A673 (cell line): ENCODE measurements at regions not wholly inside any gene's neighbourhood (a gene's known extent, or its start where the extent isn't known, plus 50 kb on each side); places are given as distances from the start of the nearest gene placed in this dataset.

Experiments
- BruUV-seq: library from RNA; stranded (reverse); fragments of 400-500 nt; replicated peaks from 2 replicates; lab custom pipeline; 2021; lab: Mats Ljungman, UMichigan
- CTCF ChIA-PET: fragments of 300-600 bp; sonication (Branson Sonifier 250); formaldehyde crosslinking; loops from one replicate; lab custom pipeline; 2022; ENCODE audit warnings: antibody characterized with exemption; lab: Charles Lee
- POLR2A ChIA-PET: fragments of 300-600 bp; sonication (Branson Sonifier 250); formaldehyde crosslinking; loops from one replicate; lab custom pipeline; 2022; ENCODE audit warnings: antibody characterized with exemption; ENCODE audit not compliant: low non-redundant PET; lab: Charles Lee
- DNase-seq: peaks from one replicate; pipeline ENCODE4 v3.0.0-alpha.2; 2015; ENCODE audit warnings: low spot score
- H3K27ac ChIP-seq: fragments of 200-600 bp; sonication (generic); 2 replicates; pipeline ENCODE4 v1.5.1; 2016; ENCODE audit warnings: mixed run types, low read depth, mild to moderate bottlenecking, mixed read lengths, antibody characterized with exemption, low read length; ENCODE audit not compliant: poor library complexity, severe bottlenecking
- H3K27me3 ChIP-seq: fragments of 200-600 bp; sonication (generic); replicated peaks from 2 replicates; pipeline ENCODE4 v1.6.1; 2017; ENCODE audit warnings: mixed run types, low read depth, mild to moderate bottlenecking, mixed read lengths, antibody characterized with exemption, low read length; ENCODE audit not compliant: insufficient read depth, poor library complexity
- H3K36me3 ChIP-seq: fragments of 200-600 bp; sonication (generic); 2 replicates; pipeline ENCODE4 v1.6.1; 2016; ENCODE audit warnings: mixed run types, mild to moderate bottlenecking, mixed read lengths, antibody characterized with exemption, low read length; ENCODE audit not compliant: insufficient read depth, poor library complexity, severe bottlenecking
- H3K4me1 ChIP-seq: fragments of 200-600 bp; sonication (generic); 2 replicates; pipeline ENCODE4 v1.6.1; 2017; ENCODE audit warnings: mixed run types, mild to moderate bottlenecking, mixed read lengths, antibody characterized with exemption, low read length; ENCODE audit not compliant: insufficient read depth, poor library complexity, severe bottlenecking
- H3K4me3 ChIP-seq: fragments of 200-600 bp; sonication (generic); 2 replicates; pipeline ENCODE4 v1.5.1; 2016; ENCODE audit warnings: low read depth, mixed run types, mild to moderate bottlenecking, mixed read lengths, low read length; ENCODE audit not compliant: poor library complexity, severe bottlenecking
- H3K9me3 ChIP-seq: fragments of 200-600 bp; sonication (generic); 2 replicates; pipeline ENCODE4 v1.6.1; 2016; ENCODE audit warnings: mixed run types, low read depth, mild to moderate bottlenecking, mixed read lengths, antibody characterized with exemption, low read length; ENCODE audit not compliant: poor library complexity, severe bottlenecking
- EZH2 ChIP-seq: fragments of 200-600 bp; sonication (generic); IDR thresholded peaks from 2 replicates; pipeline ENCODE4 v1.6.1; 2017; ENCODE audit warnings: borderline replicate concordance, low read depth, mild to moderate bottlenecking, mixed read lengths, antibody characterized with exemption, low read length; ENCODE audit not compliant: poor library complexity, severe bottlenecking
- intact Hi-C: fragments of 100-400 bp; cut with micrococcal nuclease; formaldehyde crosslinking; loops from one replicate; pipeline ENCODE4 v1.10.0; 2022; ENCODE audit not compliant: unreplicated experiment
- TF ChIP-seq, protein P1 (sequence below): fragments of 300-800, 200-600 bp; sonication (generic); conservative IDR thresholded peaks from 2 replicates; pipeline ENCODE4 v1.5.1; 2017; ENCODE audit warnings: low read depth, mild to moderate bottlenecking, antibody characterized with exemption, low read length, moderate library complexity, mixed read lengths

- POLR2A ChIA-PET = no interaction called here
- Histone ChIP-seq H3K27ac (no peak overlapping the region), H3K27me3 (peaks cover 6% of the 10 kb centered on the region), H3K4me3 (no peak overlapping the region), H3K4me1 (no peaks in the 10 kb centered on the region), H3K36me3 (no peaks in the 10 kb centered on the region), H3K9me3 (no peaks in the 10 kb centered on the region)
- CTCF ChIA-PET = no interaction called here
- TF ChIP-seq, protein P1, sequence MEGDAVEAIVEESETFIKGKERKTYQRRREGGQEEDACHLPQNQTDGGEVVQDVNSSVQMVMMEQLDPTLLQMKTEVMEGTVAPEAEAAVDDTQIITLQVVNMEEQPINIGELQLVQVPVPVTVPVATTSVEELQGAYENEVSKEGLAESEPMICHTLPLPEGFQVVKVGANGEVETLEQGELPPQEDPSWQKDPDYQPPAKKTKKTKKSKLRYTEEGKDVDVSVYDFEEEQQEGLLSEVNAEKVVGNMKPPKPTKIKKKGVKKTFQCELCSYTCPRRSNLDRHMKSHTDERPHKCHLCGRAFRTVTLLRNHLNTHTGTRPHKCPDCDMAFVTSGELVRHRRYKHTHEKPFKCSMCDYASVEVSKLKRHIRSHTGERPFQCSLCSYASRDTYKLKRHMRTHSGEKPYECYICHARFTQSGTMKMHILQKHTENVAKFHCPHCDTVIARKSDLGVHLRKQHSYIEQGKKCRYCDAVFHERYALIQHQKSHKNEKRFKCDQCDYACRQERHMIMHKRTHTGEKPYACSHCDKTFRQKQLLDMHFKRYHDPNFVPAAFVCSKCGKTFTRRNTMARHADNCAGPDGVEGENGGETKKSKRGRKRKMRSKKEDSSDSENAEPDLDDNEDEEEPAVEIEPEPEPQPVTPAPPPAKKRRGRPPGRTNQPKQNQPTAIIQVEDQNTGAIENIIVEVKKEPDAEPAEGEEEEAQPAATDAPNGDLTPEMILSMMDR = no peak
- TF ChIP-seq EZH2 = no peak
- intact Hi-C loops = no loop called here
- BruUV-seq = no TSS peak
- DNase-seq = no peak
These were observed 1505.8 kb downstream of the TBC1D22A start for GRCh38 chr22:48268293-48268692.

GRCh38 chr22:48267681-48268080 lies 1505.2 kb downstream of the TBC1D22A start:
- CTCF ChIA-PET = no interaction called here
- Histone ChIP-seq H3K9me3 (no peaks in the 10 kb centered on the region), H3K27me3 (peaks cover 6% of the 10 kb centered on the region), H3K4me1 (no peaks in the 10 kb centered on the region), H3K27ac (no peak overlapping the region), H3K36me3 (no peaks in the 10 kb centered on the region), H3K4me3 (no peak overlapping the region)
- BruUV-seq = no TSS peak
- no peak for TF ChIP-seq EZH2
- TF ChIP-seq, protein P1 = no peak
- POLR2A ChIA-PET = no interaction called here
- intact Hi-C loops = no loop called here
- DNase-seq = no peak

- Histone ChIP-seq H3K27ac (no peak overlapping the region), H3K4me3 (no peak overlapping the region), H3K4me1 (no peaks in the 10 kb centered on the region), H3K36me3 (no peaks in the 10 kb centered on the region), H3K9me3 (no peaks in the 10 kb centered on the region), H3K27me3 (peaks cover 6% of the 10 kb centered on the region)
- no TSS peak for BruUV-seq
- intact Hi-C loops = no loop called here
- DNase-seq = no peak
- POLR2A ChIA-PET = no interaction called here
- TF ChIP-seq EZH2 = no peak
- TF ChIP-seq, protein P1 = no peak
- CTCF ChIA-PET = no interaction called here
These were observed 1502.7 kb downstream of the TBC1D22A start for GRCh38 chr22:48265000-48265625.
